DMS53 (cell line): ENCODE measurements at regions not wholly inside any gene's neighbourhood (a gene's known extent, or its start where the extent isn't known, plus 50 kb on each side); places are given as distances from the start of the nearest gene placed in this dataset.

Source experiments
- DNase-seq: peaks from one replicate; lab custom pipeline; 2025; lab: John Stamatoyannopoulos, UW

DNA sequence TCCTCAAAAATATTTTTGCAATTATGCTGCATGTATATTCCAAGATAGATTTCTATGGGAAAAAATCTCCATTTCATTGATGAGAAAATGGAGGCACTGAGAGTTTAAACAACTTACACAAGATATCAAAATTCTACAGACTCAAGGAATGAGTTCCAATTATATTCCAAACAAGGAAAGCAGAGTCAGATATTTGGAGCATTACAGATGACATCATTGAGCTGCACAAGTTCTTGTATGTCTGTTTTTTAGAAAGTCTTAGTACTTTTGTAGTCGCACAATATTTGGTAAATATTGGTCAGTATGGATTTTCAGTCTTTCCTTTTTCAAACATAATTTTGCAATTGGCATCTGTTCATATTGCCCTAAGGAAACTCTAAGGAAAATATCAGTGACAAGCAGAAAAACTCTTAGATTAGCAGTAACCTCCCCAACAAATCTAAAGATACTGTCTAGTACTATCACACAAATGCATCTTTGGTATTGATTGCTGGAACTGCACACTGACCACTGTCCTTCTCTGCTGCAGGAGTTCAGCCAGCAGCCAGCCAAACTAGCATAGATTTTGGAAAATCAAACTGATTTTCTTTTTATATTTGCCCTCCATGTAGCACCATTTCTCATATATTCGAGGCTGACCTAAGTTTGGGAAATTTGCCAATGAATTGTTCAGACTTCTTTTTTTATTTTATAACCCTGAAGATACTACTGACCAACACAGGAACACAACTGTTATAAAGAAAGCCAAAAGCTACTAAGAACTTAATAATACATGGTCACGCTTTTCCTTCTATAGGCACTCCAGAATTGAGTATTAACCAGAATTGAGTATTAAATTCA lies 51.7 kb upstream of the TBX18 start:
- no peak for DNase-seq
